ENCODE measurements at regions not wholly inside any gene's neighbourhood (a gene's known extent, or its start where the extent isn't known, plus 50 kb on each side); places are given as distances from the start of the nearest gene placed in this dataset.

DNA sequence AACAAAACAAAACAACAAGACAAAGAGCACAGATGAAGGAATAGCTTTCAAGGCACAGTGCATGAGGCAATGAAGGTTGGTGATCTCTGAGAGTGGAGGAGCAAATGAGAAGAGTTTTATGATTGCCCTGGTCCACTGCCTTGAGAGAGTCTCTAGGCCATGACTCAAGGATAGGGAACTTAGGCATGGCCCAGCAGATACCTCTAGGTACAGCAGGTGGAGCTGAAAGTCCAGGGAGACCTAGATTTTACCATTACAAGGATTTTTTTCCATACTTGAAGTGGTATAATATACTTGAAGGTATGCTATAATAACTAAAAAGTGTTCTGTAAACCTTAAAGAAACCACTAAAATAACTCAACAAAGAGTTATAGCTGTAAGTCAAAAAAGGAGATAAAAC is 239.5 kb upstream of the KLHL29 start:
- TF ChIP-seq TCF7L2 (IDR thresholded peaks at IDR 0.05; ENCODE audit: low read depth, low read length) (no peak), POLR2AphosphoS5 (IDR thresholded peaks at IDR 0.05; ENCODE audit: low read depth, low read length) (no peak), SIN3A (IDR thresholded peaks at IDR 0.05; ENCODE audit: borderline replicate concordance, insufficient read depth, low read depth, low read length) (no peak)
- TF ChIP-seq, protein P1, sequence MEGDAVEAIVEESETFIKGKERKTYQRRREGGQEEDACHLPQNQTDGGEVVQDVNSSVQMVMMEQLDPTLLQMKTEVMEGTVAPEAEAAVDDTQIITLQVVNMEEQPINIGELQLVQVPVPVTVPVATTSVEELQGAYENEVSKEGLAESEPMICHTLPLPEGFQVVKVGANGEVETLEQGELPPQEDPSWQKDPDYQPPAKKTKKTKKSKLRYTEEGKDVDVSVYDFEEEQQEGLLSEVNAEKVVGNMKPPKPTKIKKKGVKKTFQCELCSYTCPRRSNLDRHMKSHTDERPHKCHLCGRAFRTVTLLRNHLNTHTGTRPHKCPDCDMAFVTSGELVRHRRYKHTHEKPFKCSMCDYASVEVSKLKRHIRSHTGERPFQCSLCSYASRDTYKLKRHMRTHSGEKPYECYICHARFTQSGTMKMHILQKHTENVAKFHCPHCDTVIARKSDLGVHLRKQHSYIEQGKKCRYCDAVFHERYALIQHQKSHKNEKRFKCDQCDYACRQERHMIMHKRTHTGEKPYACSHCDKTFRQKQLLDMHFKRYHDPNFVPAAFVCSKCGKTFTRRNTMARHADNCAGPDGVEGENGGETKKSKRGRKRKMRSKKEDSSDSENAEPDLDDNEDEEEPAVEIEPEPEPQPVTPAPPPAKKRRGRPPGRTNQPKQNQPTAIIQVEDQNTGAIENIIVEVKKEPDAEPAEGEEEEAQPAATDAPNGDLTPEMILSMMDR (IDR thresholded peaks at IDR 0.05) = no peak
- TF ChIP-seq, protein P2, sequence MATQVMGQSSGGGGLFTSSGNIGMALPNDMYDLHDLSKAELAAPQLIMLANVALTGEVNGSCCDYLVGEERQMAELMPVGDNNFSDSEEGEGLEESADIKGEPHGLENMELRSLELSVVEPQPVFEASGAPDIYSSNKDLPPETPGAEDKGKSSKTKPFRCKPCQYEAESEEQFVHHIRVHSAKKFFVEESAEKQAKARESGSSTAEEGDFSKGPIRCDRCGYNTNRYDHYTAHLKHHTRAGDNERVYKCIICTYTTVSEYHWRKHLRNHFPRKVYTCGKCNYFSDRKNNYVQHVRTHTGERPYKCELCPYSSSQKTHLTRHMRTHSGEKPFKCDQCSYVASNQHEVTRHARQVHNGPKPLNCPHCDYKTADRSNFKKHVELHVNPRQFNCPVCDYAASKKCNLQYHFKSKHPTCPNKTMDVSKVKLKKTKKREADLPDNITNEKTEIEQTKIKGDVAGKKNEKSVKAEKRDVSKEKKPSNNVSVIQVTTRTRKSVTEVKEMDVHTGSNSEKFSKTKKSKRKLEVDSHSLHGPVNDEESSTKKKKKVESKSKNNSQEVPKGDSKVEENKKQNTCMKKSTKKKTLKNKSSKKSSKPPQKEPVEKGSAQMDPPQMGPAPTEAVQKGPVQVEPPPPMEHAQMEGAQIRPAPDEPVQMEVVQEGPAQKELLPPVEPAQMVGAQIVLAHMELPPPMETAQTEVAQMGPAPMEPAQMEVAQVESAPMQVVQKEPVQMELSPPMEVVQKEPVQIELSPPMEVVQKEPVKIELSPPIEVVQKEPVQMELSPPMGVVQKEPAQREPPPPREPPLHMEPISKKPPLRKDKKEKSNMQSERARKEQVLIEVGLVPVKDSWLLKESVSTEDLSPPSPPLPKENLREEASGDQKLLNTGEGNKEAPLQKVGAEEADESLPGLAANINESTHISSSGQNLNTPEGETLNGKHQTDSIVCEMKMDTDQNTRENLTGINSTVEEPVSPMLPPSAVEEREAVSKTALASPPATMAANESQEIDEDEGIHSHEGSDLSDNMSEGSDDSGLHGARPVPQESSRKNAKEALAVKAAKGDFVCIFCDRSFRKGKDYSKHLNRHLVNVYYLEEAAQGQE (IDR thresholded peaks at IDR 0.05; ENCODE audit: insufficient read depth in 1 of 2, low read depth in 2 of 2, low read length in 1 of 2) = no peak
- intact Hi-C loops (cut with micrococcal nuclease; ENCODE audit: unreplicated experiment) (no loop called here), in situ Hi-C loops (cut with HindIII; ENCODE audit: low pct_unique_long_range_greater_than_20kb, low sequenced_read_pairs) (no loop called here)
- no peaks in the 10 kb centered on the region for H3K27me3 ChIP-seq (ENCODE audit: control insufficient read depth, insufficient read depth, low read length)
- BruUV-seq (replicated peaks) = no TSS peak
- ATAC-seq (no peak), DNase-seq (ENCODE audit: low read depth, low spot score) (no peak)
- H3K9me3 ChIP-seq (ENCODE audit: control insufficient read depth, insufficient read depth, low read depth, low read length) = no peaks in the 10 kb centered on the region
- POLR2A ChIA-PET = no interaction called here
- no peak overlapping the region for H3K27ac ChIP-seq (ENCODE audit: low read length)
- H3K4me3 ChIP-seq (ENCODE audit: low read depth in 2 of 2, low read length in 2 of 2) = no peak overlapping the region
- no peaks in the 10 kb centered on the region for H3K36me3 ChIP-seq (ENCODE audit: control insufficient read depth, insufficient read depth, low read length)
- no peaks in the 10 kb centered on the region for H3K4me1 ChIP-seq (ENCODE audit: control insufficient read depth, insufficient read depth, low read length)
- CTCF ChIA-PET = no interaction called here

DNA sequence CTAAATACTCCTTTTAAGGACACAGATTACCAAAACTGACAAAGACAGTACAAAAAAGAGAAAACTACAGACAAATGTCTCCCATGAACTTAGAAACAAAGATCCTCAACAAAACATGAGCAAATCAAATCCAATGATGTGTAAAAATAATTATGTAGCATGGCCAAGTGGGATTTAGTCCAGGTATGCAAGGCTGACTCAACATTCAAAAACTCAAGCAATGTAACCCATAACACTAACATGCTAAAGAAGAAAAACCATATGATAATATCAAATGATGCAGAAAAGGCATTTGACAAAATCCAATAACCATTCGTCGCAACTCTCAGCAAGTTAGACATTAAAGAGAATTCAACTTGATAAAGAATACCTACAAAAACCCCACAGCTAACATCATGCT is 239.0 kb upstream of the KLHL29 start:
- H3K27ac ChIP-seq (ENCODE audit: low read length) = no peak overlapping the region
- POLR2A ChIA-PET = no interaction called here
- no peaks in the 10 kb centered on the region for H3K36me3 ChIP-seq (ENCODE audit: control insufficient read depth, insufficient read depth, low read length)
- no peaks in the 10 kb centered on the region for H3K9me3 ChIP-seq (ENCODE audit: control insufficient read depth, insufficient read depth, low read depth, low read length)
- intact Hi-C loops (cut with micrococcal nuclease; ENCODE audit: unreplicated experiment) = no loop called here
- DNase-seq (ENCODE audit: low read depth, low spot score) (no peak), ATAC-seq (no peak)
- TF ChIP-seq, protein P1 (IDR thresholded peaks at IDR 0.05) = no peak
- TF ChIP-seq TCF7L2 (IDR thresholded peaks at IDR 0.05; ENCODE audit: low read depth, low read length) = no peak
- TF ChIP-seq SIN3A (IDR thresholded peaks at IDR 0.05; ENCODE audit: borderline replicate concordance, insufficient read depth, low read depth, low read length) = no peak
- TF ChIP-seq POLR2AphosphoS5 (IDR thresholded peaks at IDR 0.05; ENCODE audit: low read depth, low read length) = no peak
- TF ChIP-seq, protein P2 (IDR thresholded peaks at IDR 0.05; ENCODE audit: insufficient read depth in 1 of 2, low read depth in 2 of 2, low read length in 1 of 2) = no peak
- in situ Hi-C loops (cut with HindIII; ENCODE audit: low pct_unique_long_range_greater_than_20kb, low sequenced_read_pairs) = no loop called here
- no peaks in the 10 kb centered on the region for H3K4me1 ChIP-seq (ENCODE audit: control insufficient read depth, insufficient read depth, low read length)
- H3K27me3 ChIP-seq (ENCODE audit: control insufficient read depth, insufficient read depth, low read length) = no peaks in the 10 kb centered on the region
- no peak overlapping the region for H3K4me3 ChIP-seq (ENCODE audit: low read depth in 2 of 2, low read length in 2 of 2)
- CTCF ChIA-PET = no interaction called here
- BruUV-seq (replicated peaks) = no TSS peak

All from Panc1 (cell line).